Stimulated activated CD4-positive, alpha-beta T cell treated with anti-CD3 and anti-CD28 coated beads, Interleukin-2, amount 100 ng/mL, for 48 hours (primary cell): ENCODE measurements at regions not wholly inside any gene's neighbourhood (a gene's known extent, or its start where the extent isn't known, plus 50 kb on each side); places are given as distances from the start of the nearest gene placed in this dataset.
"Not testable (repeated sequence)": the region's sequence is repeated elsewhere in the genome, so short reads cannot be mapped to it uniquely, and the experiment has no call there.

ENCODE experiments used
- DNase-seq, 2 donors: peaks; one replicate each; pipeline ENCODE4 v3.0.0-alpha.2; 2020

GRCh38 chr14:51351997-51352396 lies 112.0 kb downstream of the TMX1 start:
- no peak for DNase-seq

GRCh38 chr14:51353901-51354300 lies 113.9 kb downstream of the TMX1 start:
- DNase-seq, result no peak

DNA sequence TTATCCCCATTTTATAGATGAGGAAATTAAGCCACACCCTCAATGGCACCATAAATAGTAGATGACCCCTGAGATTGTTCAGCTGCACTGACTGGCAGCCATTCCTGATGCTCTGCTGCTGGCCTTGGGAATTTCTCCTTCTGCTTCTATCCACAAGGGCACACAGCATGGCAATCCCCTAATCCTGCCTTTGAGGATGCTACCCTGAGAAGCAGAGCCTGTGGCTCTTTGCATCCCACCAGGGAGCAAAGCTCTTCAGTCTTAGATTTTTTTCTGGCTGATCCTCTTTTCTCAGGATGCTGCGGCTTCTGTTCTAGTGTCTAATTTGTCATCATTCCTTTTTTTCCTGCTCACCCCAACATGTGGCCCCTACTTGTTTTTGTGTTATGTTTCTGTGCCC lies 114.8 kb downstream of the TMX1 start:
- DNase-seq, result no peak

DNA sequence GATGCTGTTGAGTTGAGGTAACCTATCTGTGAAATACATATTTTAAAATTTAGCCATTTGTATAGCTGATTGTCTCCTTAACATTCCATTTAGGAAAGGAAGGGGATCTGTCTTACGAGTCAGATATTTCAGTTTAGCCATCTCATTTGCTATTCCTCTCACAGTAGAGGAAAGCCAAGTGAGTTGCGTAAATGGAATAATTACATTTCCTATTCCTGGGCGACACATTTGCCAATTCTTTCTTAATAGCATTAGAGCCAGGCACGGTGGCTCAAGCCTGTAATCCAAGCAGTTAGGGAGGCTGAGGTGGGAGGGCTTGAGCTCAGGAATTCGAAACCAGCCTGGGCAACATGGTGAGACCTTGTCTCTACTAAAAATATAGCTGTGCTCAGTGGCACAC lies 116.3 kb downstream of the TMX1 start:
- no peak for DNase-seq

DNA sequence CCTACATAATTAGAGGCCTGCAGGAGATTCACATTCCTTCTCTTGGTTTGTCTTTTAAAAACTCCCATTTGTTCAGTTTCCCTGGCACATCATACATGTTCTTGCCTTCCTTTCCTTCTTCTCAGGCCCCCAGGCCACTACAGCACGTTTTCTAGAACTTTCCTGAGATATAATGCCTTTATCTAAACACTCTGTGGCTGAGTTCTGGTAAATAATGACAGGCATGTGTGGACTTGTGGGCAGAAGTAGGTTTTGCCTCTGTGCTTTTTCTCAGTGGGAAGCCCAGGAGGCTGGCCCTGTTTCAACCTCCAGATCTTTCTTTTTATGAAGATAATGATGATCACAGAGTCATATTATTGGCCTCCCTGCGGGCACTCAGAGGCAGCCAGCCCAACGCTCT lies 117.2 kb downstream of the TMX1 start:
- DNase-seq, result no peak

DNA sequence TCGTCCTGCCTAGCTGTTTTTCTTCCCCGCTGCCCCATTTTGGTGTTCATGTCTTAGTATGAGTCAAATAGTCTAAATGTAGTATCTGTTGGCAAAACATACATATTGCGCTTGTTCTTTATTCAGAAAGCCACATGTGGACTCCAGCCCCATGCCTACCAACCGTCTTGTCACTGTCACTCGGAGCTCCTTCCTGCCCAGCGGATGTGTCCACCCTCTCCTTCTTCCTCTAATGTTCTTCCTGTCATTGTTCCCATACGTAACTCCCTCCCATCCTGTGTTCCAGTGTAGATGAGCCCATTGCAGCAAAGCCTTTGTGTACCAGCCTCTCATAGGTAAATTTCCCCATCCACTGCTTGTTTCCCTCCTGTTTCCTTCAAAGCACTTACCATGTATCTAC lies 120.5 kb downstream of the TMX1 start:
- no peak for DNase-seq

GRCh38 chr14:51365241-51365965 lies 125.4 kb downstream of the TMX1 start:
- no peak for DNase-seq

DNA sequence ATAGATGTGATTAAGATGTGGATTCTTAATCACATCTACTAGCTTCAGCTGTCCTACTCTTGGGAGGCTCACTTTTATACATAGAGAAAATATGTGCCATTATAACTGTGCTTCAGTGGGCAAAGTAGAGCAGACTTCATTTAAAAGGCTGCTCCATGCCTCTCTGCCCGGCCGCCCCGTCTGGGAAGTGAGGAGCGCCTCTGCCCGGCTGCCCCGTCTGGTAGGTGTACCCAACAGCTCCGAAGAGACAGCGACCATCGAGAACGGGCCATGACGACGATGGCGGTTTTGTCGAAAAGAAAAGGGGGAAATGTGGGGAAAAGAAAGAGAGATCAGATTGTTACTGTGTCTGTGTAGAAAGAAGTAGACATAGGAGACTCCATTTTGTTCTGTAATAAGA lies 126.4 kb downstream of the TMX1 start:
- not testable (repeated sequence) for DNase-seq

- DNase-seq, result not testable (repeated sequence)
These were observed 127.0 kb downstream of the TMX1 start for GRCh38 chr14:51366866-51367599.

DNA sequence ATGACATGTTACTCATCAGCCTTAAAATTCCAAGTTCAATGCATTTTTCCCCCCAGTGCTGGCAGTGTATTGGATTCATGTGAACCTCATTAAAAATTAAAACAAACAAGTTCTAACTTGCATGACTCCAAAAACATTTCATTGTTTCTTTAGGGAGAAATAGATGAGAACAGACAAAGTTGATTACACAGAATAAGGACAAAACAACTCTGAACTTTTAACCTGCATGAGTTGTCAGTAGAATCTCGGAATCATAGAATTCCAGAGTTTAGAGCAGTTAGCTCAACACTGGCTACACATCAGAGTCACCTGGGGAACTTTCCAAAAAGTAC lies 127.5 kb downstream of the TMX1 start:
- DNase-seq, result no peak

DNA sequence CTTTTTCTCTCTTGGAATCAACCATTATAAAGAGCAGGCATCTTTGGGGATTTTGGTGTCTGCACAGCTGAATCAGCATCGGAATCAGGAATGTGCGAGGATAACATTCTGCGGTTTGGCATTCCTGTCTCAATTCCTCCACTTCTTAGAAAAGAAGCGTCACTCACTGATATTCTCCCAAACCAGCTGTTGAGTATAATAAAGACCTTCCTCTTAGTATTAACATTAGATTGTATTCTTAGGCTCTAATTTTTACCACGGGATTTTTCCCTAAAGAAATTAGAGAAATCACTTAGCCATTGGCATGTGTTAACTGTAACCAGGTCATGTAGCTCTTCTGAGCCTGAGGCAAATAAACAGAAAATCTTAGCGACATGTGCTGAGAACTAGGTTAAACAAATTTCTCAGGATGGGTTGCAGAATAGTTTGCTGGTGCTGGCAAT lies 128.7 kb downstream of the TMX1 start:
- no peak for DNase-seq

- DNase-seq, result peak; percentile 10
These were observed 129.8 kb downstream of the TMX1 start for GRCh38 chr14:51369814-51370213.

DNA sequence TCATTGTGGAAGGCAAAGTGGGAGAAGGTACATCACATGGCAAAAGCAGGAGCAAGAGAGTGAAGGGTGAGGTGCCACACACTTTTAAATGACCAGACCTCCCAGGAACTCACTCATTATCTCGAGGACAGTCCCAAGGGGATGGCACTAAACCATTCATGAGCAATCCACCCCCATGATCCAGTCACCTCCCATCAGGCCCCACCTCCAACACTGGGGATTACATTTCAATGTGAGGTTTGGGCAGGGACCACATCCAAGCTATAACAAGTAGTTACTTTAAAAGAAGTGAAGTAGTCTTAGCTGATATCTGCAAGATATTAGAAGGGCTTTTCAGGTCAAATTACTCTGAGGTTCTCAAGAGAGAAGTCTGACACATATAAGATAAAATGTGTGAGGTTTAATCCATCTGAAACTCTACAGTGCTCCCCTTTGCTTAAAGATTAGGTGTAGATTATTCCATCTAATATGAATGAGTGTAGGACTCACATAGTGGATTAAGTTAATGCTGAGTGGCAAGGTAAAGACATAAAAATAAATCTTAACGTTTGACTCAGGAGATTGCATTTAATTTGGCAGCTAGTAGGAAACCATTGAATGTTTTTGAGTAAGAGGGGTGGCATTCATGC lies 130.8 kb downstream of the TMX1 start:
- DNase-seq, result no peak

- not testable (repeated sequence) for DNase-seq
These were observed 137.1 kb downstream of the TMX1 start for GRCh38 chr14:51377186-51377585.

GRCh38 chr14:51382506-51382905 lies 142.5 kb downstream of the TMX1 start:
- DNase-seq, result no peak

- no peak for DNase-seq
These were observed 146.4 kb downstream of the TMX1 start for GRCh38 chr14:51386411-51386810.

DNA sequence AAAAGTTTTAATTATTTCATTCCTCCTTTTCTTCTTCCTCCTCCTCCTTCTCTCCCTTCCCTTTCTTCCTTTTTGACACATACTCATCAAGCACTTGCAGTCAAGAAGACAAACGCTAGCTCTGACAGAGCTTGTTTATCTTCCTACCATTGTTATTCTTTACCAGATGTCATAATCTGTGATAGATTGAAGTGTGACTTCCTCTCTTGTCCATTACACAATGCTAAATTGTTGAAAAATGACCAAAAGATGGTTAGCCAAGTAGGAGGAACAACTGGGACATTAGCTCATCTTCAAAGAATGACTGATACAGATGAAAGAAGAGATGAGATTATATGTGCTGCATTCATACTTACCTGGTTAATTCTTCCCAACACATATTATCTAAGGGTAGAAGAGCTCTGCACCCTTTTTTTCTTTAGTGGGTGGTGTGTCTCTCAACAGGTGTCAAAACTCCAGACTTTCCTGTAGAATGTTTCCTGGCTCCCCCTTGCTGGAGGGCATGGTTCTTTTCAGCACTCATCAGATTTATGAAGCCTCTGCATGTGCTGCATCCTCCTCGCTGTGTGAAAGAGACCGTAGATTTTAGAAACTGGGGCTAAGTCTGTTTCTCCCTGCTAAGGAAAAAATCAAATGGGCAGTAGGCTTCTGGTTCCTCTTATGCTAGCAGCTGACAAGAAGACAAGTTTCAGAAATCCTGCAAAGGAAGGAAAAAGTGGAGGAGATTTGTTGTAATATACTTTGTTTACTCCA lies 147.1 kb downstream of the TMX1 start:
- no peak for DNase-seq

DNA sequence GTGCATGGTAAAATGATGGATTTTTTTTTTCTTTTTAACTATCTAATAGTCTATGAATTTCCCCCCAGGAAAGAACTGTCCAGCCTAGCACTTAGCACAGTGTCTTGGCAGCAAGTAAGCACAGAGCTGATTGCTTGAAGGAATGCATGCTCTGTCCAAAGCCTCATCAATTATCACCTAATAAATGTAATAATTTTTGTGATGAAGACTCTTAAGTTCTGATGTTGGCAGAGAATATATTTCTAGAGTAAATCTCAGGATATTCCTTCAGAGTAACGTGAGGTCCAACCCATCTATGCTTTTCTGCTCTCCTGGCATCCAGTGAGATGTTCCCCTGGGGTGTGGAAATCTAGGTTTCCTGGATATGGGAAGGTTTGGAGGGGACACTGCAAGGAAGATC lies 152.4 kb downstream of the TMX1 start:
- DNase-seq, result no peak

GRCh38 chr14:51394384-51394783 lies 154.3 kb downstream of the TMX1 start:
- no peak for DNase-seq

- DNase-seq, result no peak
These were observed 154.8 kb downstream of the TMX1 start for GRCh38 chr14:51394804-51395203.

- DNase-seq, result no peak
These were observed 155.4 kb downstream of the TMX1 start for GRCh38 chr14:51395361-51395849.

DNA sequence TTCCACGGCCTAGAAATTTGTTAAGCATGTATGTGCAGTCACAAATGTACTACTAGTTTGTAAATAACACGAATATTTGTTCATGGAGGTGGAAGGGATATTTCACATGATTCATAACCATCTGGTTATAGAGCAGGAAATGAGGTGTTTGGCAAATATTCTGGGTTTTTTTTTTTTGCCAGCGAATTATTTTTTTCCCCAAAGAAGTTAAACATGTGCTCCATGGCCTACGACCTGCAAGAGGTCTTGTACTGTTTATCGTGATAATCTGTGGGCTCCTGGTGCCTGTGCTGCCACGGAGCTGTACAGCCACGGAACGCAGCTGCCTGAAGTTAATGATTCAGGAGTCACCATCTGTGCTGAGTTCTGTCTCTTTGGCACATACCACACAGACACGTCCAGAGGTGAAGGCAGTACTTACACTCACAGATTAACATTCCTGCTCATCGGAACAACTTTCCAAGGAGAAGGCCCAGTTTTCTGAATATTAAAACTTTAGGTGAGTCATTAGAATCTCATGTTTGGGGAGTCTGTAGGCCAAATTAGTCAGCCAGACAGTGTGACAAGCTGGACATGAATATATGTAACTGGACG lies 156.3 kb downstream of the TMX1 start:
- DNase-seq, result no peak

GRCh38 chr14:51398898-51399297 lies 158.9 kb downstream of the TMX1 start:
- DNase-seq, result no peak
